ENCODE measurements at regions not wholly inside any gene's neighbourhood (a gene's known extent, or its start where the extent isn't known, plus 50 kb on each side); places are given as distances from the start of the nearest gene placed in this dataset.
"Not testable (repeated sequence)": the region's sequence is repeated elsewhere in the genome, so short reads cannot be mapped to it uniquely, and the experiment has no call there.

DNA sequence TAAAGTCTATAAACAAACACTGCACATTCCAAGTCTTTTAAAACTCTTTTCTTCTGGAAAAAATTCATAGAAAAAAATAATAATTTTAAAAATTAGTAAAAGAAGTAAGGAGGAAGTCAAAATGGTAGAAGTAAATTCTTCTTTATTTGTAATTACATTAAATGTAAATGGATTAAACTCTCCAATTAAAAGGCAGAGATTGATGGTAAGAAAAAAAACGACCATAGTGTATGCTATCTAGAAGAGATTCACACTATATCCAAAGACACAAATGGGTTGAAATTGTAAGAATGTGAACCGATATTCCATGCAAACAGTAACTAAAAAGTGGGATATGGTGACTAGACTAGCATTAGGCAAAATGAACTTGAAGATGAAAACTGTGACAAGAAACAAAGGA lies 1196.1 kb upstream of the CDH2 start:
- no peak for DNase-seq (ENCODE audit: low read depth)

DNA sequence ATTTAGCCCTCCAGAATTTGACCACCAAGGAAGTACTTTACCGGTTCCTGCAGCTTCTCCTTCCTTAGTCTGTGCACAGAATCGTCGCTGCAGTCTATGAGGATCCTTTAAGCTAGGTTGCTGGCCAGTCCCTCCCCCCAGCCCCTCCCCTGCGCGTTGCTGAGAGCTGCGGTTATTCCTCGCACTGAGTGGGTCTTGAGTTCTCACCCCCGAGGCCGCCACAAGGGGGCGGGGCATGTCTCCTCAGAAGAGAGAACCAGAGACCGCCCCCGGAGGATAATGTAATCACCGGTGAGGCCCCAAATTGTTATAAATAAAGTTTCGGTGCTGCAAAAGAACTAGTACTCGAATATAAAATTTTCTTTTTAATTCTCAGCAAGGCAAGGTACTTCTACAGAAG lies 1184.9 kb upstream of the CDH2 start:
- no peak for DNase-seq (ENCODE audit: low read depth)

DNA sequence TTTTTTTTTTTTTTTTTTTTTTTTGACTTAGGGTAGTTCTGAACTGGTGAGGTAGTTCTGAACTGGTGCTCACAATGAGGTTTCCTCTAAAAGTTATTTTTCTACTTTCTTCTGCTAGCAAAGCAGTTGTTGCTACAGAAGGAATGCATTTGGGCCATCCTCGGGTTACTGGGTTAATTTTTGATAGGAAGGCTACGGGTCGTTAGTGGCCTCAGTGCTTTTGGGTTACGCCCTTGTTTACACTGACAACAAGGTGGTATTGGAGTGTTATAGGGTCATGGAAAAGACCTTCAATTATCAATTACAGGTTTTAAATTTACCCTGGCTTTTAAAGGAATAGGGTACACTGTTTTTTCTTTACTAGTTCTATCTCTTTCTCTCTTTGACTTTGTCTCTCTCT lies 1183.7 kb upstream of the CDH2 start:
- not testable (repeated sequence) for DNase-seq (ENCODE audit: low read depth)

DNA sequence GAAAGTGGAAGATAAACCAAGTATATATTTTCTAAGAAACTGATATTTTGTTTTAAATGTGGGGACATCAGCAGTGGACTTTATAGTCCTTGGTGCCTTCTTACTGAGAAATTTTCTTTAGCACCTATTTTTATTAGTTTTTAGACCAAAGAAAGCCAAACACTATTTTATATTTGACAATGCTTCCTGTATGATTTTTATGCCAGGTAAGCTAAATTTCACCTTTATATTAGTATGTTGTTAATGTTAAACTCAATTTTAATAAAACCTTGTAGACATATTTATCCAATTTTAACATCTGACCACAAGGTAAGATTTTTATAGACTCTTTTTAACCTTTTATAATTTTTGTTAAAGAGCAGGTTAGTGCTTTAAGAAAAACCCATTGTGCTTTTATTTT lies 1182.3 kb upstream of the CDH2 start:
- DNase-seq (ENCODE audit: low read depth): not testable (repeated sequence)

DNA sequence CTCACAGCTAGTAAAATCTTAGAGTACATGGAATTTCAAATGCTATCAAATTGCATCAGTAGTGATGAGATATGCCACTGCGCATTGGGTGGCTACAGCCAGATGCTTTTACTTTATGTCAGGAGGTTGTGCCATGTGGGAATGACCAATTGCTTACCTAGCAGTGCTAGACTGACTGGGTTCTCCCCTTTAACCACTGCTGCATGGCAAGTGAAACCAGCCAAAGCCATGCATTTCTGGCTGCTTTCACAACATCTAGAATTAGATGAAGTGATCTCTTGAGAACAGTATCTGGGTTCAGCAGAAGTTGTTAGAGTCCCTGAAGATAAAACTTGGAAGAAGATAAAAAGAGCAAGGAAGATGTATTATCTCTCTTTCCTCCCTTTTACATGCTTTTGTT lies 1174.2 kb upstream of the CDH2 start:
- no peak for DNase-seq (ENCODE audit: low read depth)

DNA sequence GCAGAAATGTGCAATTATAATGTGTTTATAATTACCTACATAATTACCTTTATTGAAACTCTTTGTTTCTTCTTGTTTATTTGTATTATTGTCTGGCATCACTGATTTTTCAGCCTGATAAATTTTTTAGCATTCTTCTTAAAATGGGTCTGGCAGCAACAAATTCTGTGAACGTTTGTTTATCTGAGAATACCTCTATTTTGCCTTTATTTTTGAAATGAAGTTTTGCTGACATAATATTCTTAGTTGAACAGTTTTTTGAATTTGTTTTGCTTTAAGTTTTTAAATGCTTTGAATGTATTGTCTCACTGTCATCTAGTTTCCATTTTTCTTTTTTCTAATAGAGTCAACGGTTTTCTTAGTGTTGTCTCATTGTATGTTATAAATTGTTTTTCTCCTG lies 1152.0 kb upstream of the CDH2 start:
- DNase-seq (ENCODE audit: low read depth): no peak

DNA sequence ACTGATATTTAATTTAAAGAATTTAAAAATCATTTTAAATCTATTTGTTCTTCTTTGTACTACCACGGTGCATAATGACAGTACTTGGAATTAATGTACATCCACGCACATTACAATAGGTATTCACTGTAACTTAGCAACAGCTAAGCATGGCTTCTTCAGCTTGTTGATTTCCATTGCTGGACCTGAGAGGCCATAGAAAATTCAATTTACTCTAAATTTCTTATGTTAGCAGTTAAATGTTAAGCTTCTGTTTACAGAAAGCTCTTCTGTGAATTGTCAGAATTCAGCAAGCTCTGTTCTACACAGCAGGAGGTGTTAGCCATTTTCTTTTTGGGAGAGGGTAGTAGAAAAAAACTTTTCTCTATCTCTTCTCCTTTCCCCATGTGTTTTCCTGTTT lies 1149.3 kb upstream of the CDH2 start:
- no peak for DNase-seq (ENCODE audit: low read depth)

DNA sequence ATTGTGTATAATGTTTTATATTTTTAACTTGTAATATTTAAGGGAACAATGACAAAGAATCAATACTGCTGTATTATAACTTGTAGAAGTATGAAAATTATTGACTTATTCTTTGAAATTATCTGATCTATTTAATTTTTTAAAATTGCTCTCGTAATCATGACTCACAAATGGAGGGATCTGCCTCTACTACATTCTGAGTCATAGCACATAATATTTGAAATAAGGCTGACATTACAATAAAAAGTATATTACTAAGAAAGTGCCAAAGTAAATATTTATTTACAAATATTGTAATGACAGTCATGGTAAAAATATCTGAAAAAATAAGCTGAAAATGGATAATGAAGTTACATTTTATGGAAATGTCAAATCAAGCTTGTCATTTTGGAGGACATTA lies 1144.6 kb upstream of the CDH2 start:
- no peak for DNase-seq (ENCODE audit: low read depth)

DNA sequence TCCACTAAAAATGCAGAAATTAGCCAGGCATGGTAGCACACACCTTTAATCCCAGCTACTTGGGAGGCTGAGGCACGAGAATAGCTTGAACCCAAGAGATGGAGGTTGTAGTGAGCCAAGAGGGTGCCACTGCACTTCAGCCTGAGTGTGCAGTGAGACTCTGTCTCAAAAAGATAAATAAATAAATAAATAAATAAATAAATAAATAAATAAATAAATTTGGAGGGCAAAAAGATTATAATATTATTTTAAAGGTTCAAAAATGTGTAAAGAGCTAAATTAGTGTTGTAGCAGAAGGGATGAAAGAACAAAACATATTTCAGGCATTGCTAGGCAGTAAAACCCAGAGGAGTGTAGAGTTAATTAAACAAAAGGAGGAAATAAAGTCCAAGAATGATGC lies 1136.4 kb upstream of the CDH2 start:
- DNase-seq (ENCODE audit: low read depth): no peak

DNA sequence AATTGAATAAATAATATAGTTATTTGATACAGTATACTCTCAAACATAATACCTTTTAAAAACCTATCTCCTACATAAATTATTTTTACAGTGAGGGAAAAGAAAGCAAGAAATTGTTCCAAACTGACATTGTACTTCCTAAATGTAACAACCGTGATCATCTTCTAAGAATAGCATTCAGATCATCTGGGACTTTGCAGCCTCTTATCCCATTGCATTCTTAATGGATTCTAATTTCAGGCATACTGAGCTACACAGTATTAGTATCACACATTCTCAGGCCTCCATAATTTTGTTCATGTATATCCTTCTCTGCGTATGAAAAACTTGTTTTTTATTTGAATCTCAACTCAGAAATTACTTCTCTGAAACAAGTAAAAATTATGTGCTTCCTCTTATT lies 1134.7 kb upstream of the CDH2 start:
- no peak for DNase-seq (ENCODE audit: low read depth)

DNA sequence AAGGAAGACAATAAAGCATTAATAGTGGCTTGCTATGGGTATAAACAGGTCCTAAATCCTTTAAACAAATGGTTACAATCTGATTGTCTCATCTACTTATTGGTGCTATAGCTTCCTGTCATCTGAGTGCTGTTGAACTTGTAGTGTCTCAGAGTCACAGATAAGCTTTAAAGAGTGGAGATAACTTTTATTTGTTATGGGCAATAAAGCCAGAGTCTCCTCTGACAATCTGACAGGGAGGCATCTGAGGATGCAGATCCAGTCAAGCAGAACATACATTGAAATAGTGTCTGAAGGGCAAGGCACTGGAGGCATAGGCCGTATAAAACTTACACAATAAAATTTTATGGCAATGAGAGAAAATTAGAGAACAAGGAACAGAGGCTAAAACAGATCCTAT lies 1132.4 kb upstream of the CDH2 start:
- no peak for DNase-seq (ENCODE audit: low read depth)

DNA sequence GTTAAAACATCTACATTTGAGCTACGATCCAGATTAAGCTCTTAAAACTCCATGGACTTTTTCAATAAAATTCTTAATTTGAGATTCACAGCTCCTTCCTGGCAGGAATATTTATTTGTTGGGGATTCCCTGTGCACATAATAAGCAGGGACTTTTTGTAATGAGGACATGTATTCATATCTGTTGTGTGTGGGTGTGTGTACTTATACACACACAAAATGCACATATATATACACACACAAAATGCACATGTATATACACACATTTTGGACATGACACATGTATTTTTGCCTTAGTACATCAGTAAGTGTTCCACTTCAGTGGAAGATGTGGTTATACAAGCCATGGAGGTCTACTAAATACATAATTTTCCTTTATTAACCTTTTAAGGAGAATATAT lies 1131.1 kb upstream of the CDH2 start:
- no peak for DNase-seq (ENCODE audit: low read depth)

DNA sequence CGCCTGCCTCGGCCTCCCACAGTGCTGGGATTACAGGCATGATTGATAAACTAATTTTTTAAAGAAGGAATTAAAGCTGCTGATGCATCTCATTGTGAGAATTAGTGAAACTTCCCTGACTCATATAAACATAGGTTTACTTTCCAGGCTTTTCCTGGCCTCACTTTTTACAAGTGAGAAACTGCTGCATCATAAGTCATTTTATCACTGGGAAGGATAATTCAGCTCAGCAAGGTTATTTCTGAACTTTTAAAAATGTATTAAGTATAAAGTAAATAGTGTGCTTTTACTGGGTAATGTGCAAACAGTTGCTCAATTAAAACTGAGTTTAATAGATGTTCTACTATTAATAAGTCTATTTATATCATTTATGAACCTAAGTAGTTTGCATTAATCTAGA lies 1130.3 kb upstream of the CDH2 start:
- DNase-seq (ENCODE audit: low read depth): no peak

DNA sequence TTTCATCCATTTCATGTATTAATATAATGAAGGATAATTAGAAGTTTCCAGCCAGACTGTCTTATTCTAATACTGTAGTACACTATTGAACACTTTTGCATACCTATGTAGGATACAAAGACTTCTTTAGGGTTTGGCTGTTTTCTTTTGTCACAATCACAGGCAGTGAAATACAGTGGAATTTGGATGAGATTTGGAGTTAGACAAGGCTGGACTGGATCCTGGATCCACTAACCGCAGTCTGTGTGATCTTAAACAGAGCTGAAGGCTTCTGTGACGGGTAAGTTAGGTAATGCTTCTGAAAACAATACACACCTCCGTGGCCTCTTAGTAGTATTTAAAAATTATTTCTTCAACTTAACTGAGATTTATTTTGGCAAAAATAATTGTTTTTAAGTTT lies 1128.6 kb upstream of the CDH2 start:
- no peak for DNase-seq (ENCODE audit: low read depth)

DNA sequence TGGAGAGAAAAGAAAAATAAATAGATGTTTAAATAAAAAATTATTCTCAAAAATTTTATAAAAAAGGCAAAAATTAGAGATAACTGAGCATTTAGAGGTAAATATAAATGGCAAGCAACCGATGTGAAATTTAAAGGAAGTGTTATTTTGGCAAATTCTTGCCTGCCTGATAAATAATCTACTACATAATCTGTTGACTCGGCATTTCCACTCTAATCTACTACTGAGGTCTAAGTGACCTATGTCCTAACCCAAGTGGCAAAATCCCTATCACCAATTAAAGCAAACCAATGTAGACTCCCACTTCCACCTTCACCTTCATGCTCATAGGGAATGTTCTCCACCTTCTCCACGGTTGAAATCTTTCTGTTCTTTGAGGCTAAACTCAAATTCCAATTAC lies 1124.1 kb upstream of the CDH2 start:
- no peak for DNase-seq (ENCODE audit: low read depth)

DNA sequence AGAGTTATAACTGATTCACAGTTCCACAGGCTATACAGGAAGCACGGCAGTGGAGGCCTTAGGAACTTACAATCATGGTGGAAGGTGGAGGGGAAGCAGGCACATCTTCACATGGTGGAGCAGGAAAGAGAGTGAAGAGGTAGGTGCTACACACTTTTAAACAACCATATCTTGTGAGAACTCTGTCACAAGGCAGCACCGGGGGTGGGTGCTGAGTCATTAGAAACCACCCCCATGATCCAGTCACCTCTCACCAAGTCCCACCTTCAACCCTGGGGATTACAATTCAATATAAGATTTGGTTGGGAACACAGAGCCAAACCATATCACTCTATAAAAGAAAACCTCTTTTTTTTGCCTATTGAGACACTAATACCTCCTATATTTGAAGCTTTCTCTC lies 1108.5 kb upstream of the CDH2 start:
- no peak for DNase-seq (ENCODE audit: low read depth)

DNA sequence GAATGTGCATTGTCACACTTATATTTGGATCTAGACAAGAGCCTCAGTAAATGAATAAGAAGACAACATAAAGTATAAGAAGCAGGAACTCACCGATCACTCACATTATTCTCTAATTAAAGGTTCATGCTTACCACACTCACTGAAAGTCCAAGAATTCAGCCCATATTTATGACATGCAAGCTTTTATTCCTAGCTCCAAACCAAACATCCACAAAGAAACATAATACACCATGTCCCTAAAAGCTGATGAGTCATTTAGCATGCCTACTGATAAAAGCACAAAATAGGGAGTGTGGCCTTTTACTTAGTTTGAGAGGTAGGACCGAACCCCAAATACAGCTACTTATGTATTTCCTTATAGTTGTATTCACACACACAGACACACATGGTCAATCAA lies 1094.6 kb upstream of the CDH2 start:
- DNase-seq (ENCODE audit: low read depth): no peak

DNA sequence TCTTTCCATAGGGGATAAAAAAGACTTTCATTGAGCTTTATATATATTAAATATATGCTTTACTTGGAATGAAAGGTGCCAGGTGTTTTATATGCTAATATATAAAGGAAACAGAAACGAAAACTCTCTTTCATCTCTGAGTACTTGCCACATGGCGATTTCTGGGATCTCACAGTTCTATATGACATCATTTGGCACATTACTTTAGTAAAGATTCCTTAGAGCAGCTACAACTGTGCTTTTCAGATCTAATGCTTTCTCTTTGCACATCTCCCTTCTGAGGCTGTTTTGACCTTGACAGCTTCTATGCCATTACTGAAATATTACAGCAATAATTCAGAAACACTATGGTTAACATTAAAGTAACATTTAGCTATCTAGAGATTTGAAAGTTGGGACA lies 1082.9 kb upstream of the CDH2 start:
- no peak for DNase-seq (ENCODE audit: low read depth)

DNA sequence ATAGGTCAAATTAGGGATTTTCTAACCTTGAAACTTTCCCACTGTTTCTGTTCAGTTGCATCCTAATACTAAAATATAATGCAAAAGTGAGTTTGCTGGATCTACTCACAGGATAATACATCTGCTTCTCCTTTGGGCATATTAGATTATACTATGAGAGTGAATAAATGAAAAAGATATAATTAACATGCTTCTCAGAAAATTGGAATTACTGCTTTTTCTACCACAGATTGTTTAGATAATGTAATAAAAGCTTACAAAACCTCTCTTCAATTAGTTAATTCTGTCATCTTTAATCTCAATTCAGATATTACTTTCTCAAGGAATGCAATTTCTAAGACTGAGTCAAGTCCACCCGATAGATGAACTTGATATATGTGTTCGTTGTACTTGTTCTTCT lies 1077.2 kb upstream of the CDH2 start:
- no peak for DNase-seq (ENCODE audit: low read depth)

DNA sequence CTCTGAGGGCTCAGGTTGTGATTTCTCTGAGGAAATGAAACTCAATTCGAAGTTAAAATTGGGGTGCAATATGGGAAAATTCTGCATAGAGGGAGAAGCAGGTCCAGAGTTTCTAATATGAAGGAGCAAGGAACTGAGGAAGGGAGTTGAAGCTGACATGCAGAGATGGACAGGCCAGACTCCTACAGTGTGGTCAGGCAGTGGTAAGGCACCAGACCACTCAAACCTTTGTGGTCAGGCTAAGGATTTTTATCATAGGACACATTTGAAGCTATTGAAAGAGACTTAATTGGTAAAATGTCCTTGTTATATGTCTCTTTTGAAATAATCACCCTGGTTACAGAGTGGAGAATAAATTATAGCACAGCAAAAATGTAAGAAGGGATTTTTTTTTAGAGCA lies 1074.8 kb upstream of the CDH2 start:
- DNase-seq (ENCODE audit: low read depth): no peak

DNA sequence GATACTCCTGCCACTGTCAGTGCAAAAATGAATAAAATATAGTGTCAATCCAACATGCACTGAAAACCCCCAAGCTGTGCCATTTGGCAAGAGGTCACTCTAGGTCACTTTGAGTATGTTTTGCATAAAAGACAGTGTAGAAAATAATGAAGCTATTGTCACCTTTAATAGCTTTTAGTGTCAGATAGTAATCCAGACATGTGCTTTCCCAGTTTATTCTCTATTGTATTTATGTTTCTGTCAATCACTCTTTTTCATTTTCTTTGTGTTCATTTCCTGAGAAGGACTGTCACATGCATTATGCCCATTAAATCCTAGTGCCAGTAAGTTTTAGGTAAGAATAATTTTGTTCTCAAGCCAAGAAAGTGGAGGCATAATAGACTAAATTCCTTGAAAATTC lies 1073.9 kb upstream of the CDH2 start:
- DNase-seq (ENCODE audit: low read depth): no peak

DNA sequence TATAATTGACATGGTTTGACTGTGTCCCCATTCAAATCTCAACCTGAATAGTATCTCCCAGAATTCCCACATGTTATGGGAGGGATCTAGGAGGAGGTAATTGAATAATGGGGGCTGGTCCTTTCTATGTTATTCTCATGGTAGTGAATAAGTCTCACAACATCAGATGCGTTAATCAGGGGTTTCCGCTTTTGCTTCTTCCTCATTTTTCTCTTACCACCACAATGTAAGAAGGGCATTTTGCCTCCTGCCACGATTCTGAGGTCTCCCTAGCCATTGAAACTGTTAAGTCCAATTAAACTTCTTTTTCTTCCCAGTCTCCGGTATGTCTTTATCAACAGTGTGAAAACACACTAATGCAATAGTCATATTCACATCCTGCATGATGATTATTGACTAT lies 1073.3 kb upstream of the CDH2 start:
- no peak for DNase-seq (ENCODE audit: low read depth)

DNA sequence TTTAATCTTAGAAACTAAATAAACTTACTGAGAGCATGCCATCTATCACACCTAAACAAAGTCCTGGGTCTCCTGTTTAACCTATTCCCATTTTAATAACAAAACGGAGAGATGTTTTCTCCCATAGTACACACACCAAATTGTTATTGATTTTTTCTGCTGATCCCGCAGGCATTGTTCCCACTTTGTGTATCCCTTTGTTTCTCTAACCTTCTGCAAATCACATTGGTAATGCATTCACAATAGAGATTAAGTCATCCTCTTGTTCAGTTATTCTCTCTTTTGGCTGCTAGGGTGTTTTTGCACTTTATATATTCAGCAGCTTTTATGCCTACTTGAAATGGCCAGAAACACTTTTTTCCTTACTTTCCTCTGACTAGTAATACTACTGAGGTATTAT lies 1071.9 kb upstream of the CDH2 start:
- DNase-seq (ENCODE audit: low read depth): no peak

DNA sequence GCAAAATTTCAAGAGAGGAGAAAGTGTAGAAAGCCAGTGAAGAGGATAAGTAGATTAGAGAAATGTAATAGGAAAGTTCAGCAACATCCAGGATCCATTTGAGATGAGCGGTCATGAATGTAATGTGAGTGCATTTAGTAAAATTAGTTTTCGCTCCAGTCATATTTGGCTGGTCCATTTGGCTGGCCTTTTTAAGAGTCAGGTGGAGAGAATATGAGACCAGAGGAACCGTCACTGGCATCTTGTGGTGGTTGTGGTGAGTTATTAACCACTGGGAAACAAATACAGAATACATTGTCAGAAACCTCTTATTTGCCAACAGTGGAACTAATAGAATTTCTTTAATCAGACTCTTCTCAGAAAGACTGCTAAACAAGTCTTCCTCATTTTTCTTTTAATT lies 1064.3 kb upstream of the CDH2 start:
- DNase-seq (ENCODE audit: low read depth): no peak

DNA sequence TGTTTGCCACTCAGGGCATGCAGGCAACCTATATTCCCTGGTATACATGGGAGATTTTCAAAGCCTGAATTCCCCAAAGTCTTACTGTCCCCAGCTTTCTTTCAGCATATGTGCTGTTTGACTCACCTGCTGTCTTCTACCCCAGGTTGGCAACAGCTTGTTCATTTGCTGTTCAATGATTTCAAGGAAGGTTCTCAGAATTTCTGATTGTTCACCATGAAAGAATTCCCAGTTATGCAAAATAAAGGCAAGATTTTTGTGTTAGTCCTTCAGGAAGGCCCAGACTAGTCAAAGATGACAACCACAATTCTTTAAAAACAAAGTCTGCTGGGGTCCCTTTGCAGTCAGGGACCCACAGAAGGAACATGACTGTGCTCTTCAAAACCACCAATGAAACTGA lies 1057.8 kb upstream of the CDH2 start:
- DNase-seq (ENCODE audit: low read depth): no peak

DNA sequence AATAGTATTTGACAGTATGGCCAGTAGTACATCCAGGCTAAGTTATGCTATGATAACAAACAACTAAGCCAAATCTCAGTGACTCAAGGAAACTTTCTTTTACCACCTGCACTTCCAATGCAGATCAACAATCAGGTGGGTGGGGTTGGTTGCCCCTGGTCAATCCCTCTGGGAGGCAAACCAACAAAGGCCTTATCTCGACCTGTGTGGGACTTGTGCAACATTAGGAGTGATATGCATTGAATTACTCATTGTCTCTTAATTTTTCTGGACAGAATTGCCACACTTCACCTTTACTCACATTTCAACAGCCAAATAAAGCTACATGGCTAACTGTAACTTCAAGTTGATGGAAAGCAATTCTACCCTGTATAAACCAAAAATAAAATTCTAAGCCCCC lies 1049.3 kb upstream of the CDH2 start:
- DNase-seq (ENCODE audit: low read depth): no peak

All from GM04504 (cell line).